B cell (primary cell): ENCODE measurements at regions not wholly inside any gene's neighbourhood (a gene's known extent, or its start where the extent isn't known, plus 50 kb on each side); places are given as distances from the start of the nearest gene placed in this dataset.

Experiments used
- ATAC-seq: fragments of 200-7000 bp; cut with Tn5 transposase; one replicate; pipeline ENCODE4 v1.10.0; 2021; ENCODE audit warnings: low read depth, mild to moderate bottlenecking, moderate number of reproducible peaks, moderate library complexity
- CTCF ChIA-PET: fragments of 350-600 bp; sonication (Branson Sonifier 250); formaldehyde crosslinking; loops from one replicate; lab custom pipeline; 2021; ENCODE audit warnings: antibody characterized with exemption, inconsistent platforms; lab: Charles Lee
- POLR2A ChIA-PET: fragments of 350-600 bp; sonication (Branson Sonifier 250); formaldehyde crosslinking; loops from one replicate; lab custom pipeline; 2021; ENCODE audit warnings: antibody characterized with exemption; lab: Charles Lee
- DNase-seq: peaks from one replicate; pipeline ENCODE4 v3.0.0; 2013
- H2AFZ ChIP-seq: 2 replicates; pipeline ENCODE4 v1.6.1; 2012; ENCODE audit warnings: mild to moderate bottlenecking, low read depth, low read length; ENCODE audit not compliant: insufficient read depth, poor library complexity, severe bottlenecking
- H3K27ac ChIP-seq, 2 donors: 1 replicate in 1 of 2; 2 replicates in 1 of 2; pipeline ENCODE4 v1.5.1; 2012 to 2013; ENCODE audit warnings: low read length in 2 of 2, mild to moderate bottlenecking in 2 of 2, moderate library complexity in 1 of 2
- H3K27me3 ChIP-seq, 4 experiments: fragments of 200-600 bp in 1 of 4; sonication (generic) in 1 of 4; replicated peaks in 1 of 4; 1 replicate in 2 of 4; 2 replicates in 2 of 4; pipeline versions ENCODE4 v1.6.1 to v1.7.0; 2013 to 2016; ENCODE audit warnings: low read length in 3 of 4, mild to moderate bottlenecking in 2 of 4, mixed read lengths in 1 of 4, moderate library complexity in 1 of 4; ENCODE audit not compliant: insufficient read depth in 4 of 4, control insufficient read depth in 3 of 4; ENCODE audit errors: control extremely low read depth in 1 of 4
- H3K36me3 ChIP-seq, 2 experiments: replicated peaks in 1 of 2; 1 replicate in 1 of 2; 2 replicates in 1 of 2; pipeline versions ENCODE4 v1.6.1 to v1.7.1; 2013; ENCODE audit warnings: low read length in 1 of 2; ENCODE audit not compliant: insufficient read depth in 2 of 2, control insufficient read depth in 1 of 2; ENCODE audit errors: control extremely low read depth in 1 of 2, extremely low read depth in 1 of 2
- H3K4me1 ChIP-seq, 2 donors: fragments of 200-600 bp in 1 of 2; sonication (generic) in 1 of 2; 1 replicate in 1 of 2; 2 replicates in 1 of 2; pipeline versions ENCODE4 v1.5.1 to v1.6.1; 2013 to 2017; ENCODE audit warnings: low read length in 2 of 2; ENCODE audit not compliant: control insufficient read depth in 2 of 2, insufficient read depth in 2 of 2
- H3K4me2 ChIP-seq: replicated peaks from 2 replicates; pipeline ENCODE3; 2012; ENCODE audit warnings: mild to moderate bottlenecking, low read depth, low read length; ENCODE audit not compliant: poor library complexity, severe bottlenecking
- H3K4me3 ChIP-seq, 5 experiments: fragments of 200-600 bp in 1 of 5; sonication (generic) in 1 of 5; 1 replicate in 3 of 5; 2 replicates in 2 of 5; pipeline versions ENCODE4 v1.5.1 to v1.7.0; 2011 to 2016; ENCODE audit warnings: low read length in 4 of 5, mild to moderate bottlenecking in 4 of 5, low read depth in 2 of 5, control low read depth in 1 of 5, moderate library complexity in 1 of 5; ENCODE audit not compliant: insufficient read depth in 1 of 5; ENCODE audit errors: control extremely low read depth in 1 of 5, extremely low read depth in 1 of 5
- H3K79me2 ChIP-seq: fragments of 200-600 bp; sonication (generic); one replicate; pipeline ENCODE4 v1.6.0; 2016; ENCODE audit warnings: low read length; ENCODE audit not compliant: control insufficient read depth, insufficient read depth
- H3K9ac ChIP-seq: fragments of 200-600 bp; sonication (generic); 2 replicates; pipeline ENCODE4 v1.6.1; 2017; ENCODE audit warnings: mild to moderate bottlenecking, low read length, moderate library complexity
- H3K9me3 ChIP-seq, 3 donors: one replicate each; pipeline versions ENCODE4 v1.6.1 to v1.7.1; 2013; ENCODE audit warnings: low read length in 2 of 3; ENCODE audit not compliant: control insufficient read depth in 2 of 3, insufficient read depth in 1 of 3; ENCODE audit errors: control extremely low read depth in 1 of 3
- H4K20me1 ChIP-seq: 2 replicates; pipeline ENCODE4 v1.6.0; 2012; ENCODE audit warnings: mild to moderate bottlenecking, low read length; ENCODE audit not compliant: insufficient read depth, control insufficient read depth, poor library complexity, severe bottlenecking
- H3K27ac Mint-ChIP-seq: one replicate; pipeline ENCODE4 v1.8.0; 2021; ENCODE audit warnings: mixed read lengths
- H3K27me3 Mint-ChIP-seq: one replicate; pipeline ENCODE4 v1.8.0; 2021; ENCODE audit warnings: mixed read lengths
- H3K4me1 Mint-ChIP-seq: one replicate; pipeline ENCODE4 v1.8.0; 2021; ENCODE audit warnings: mixed read lengths
- H3K4me3 Mint-ChIP-seq: one replicate; pipeline ENCODE4 v1.8.0; 2021; ENCODE audit warnings: mixed read lengths
- H3K9me3 Mint-ChIP-seq: one replicate; pipeline ENCODE4 v1.8.0; 2022; ENCODE audit warnings: mixed read lengths; ENCODE audit not compliant: insufficient read depth
- CTCF ChIP-seq: fragments of 200-600 bp; IDR thresholded peaks from one replicate; pipeline ENCODE4 v1.8.0; 2022; ENCODE audit warnings: antibody characterized with exemption, mild to moderate bottlenecking
- EZH2 ChIP-seq: IDR thresholded peaks from 2 replicates; pipeline ENCODE4 v1.6.1; 2012; ENCODE audit warnings: borderline replicate concordance, low read depth, mild to moderate bottlenecking, moderate library complexity, low read length; ENCODE audit not compliant: insufficient read depth, poor library complexity, severe bottlenecking
- WGBS: methylation state at CpG from one replicate; pipeline ENCODE4 v1.1.5; 2013; ENCODE audit warnings: missing lambda C conversion rate; ENCODE audit not compliant: insufficient coverage; 5-methylcytosine and 5-hydroxymethylcytosine counted together
- intact Hi-C: fragments of 100-400 bp; cut with micrococcal nuclease; formaldehyde crosslinking; loops from one replicate; pipeline ENCODE4 v1.10.0; 2022

DNA sequence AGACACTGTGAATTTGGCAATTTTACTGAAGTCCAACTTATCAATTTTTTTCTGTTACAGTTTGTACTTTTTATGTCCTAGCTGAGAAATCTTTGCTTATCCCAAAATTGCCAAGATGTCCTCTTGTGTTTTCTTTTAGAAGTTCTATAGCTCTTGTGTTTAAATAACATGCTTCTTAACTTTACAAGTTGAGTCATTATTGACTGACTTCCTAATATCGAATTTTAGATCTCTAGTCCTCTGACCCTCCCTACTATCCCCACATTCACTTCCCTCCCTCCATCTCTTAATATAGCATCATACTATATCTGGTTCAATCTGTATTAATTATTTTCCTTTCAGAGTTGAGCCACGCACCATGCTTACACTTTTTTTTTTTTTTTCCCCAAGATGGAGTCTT, 61.9 kb downstream of the MRPL32 start:
- Mint-ChIP-seq H3K4me1 (no peaks in the 10 kb centered on the region), H3K27ac (no peak overlapping the region), H3K9me3 (no peaks in the 10 kb centered on the region), H3K27me3 (peaks cover 22% of the 10 kb centered on the region), H3K4me3 (no peak overlapping the region)
- H3K27ac ChIP-seq = no peak overlapping the region
- ChIA-PET CTCF (no interaction called here), POLR2A (no interaction called here)
- no peak overlapping the region for H2AFZ ChIP-seq
- H3K4me2 ChIP-seq = no peak overlapping the region
- H3K9ac ChIP-seq = no peak overlapping the region
- no peak for DNase-seq
- ATAC-seq = no peak
- H3K27me3 ChIP-seq = no peaks in the 10 kb centered on the region
- no peaks in the 10 kb centered on the region for H3K79me2 ChIP-seq
- TF ChIP-seq EZH2 = no peak
- H3K4me3 ChIP-seq = no peak overlapping the region
- intact Hi-C loops = no loop called here
- no peaks in the 10 kb centered on the region for H3K4me1 ChIP-seq
- H3K9me3 ChIP-seq = no peaks in the 10 kb centered on the region
- 100% methylated on average over 1 of the region's 2 CpGs for WGBS
- H3K36me3 ChIP-seq = no peaks in the 10 kb centered on the region
- H4K20me1 ChIP-seq = no peaks in the 10 kb centered on the region

DNA sequence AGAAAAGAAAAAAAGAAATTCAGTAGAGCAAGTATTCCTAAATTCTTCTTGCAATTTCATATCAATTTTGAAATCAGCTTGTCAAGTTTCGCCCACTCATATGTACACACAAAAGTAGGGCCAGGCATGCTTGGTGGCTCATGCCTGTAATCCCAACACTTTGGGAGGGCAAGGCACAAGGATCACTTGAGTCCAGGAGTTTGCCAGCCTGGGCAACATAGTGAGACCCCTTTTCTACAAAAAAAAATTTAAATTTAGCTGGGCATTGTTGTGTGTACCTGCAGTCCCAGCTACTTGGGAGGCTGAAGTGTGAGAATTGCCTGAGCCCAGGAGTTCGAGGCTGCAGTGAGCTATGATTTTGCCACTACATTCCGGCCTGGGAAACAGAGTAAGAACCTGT, 65.4 kb downstream of the MRPL32 start:
- Mint-ChIP-seq H3K4me1 (no peaks in the 10 kb centered on the region), H3K27me3 (peaks cover 21% of the 10 kb centered on the region), H3K9me3 (no peaks in the 10 kb centered on the region), H3K27ac (no peak overlapping the region), H3K4me3 (no peak overlapping the region)
- WGBS = 94% methylated on average over 2 of the region's 3 CpGs
- ChIA-PET POLR2A (no interaction called here), CTCF (no interaction called here)
- Histone ChIP-seq H2AFZ (no peak overlapping the region), H3K9me3 (no peaks in the 10 kb centered on the region), H4K20me1 (no peaks in the 10 kb centered on the region), H3K27me3 (no peaks in the 10 kb centered on the region), H3K36me3 (no peaks in the 10 kb centered on the region), H3K27ac (no peak overlapping the region), H3K4me3 (no peak overlapping the region), H3K79me2 (no peaks in the 10 kb centered on the region), H3K9ac (no peak overlapping the region), H3K4me1 (no peaks in the 10 kb centered on the region), H3K4me2 (no peak overlapping the region)
- DNase-seq (no peak), ATAC-seq (no peak)
- intact Hi-C loops = no loop called here
- no peak for TF ChIP-seq CTCF
- no peak for TF ChIP-seq EZH2
